Activated B cell treated with CpG ODN at 0.5 μM for 24 hours (primary cell): ENCODE measurements at regions not wholly inside any gene's neighbourhood (a gene's known extent, or its start where the extent isn't known, plus 50 kb on each side); places are given as distances from the start of the nearest gene placed in this dataset.

Experiments
- ATAC-seq: fragments of 200-7000 bp; cut with Tn5 transposase; one replicate; pipeline ENCODE4 v1.10.0; 2021; ENCODE audit warnings: low read depth, mild to moderate bottlenecking, moderate library complexity
- CTCF ChIA-PET: fragments of 350-600 bp; sonication (Branson Sonifier 250); formaldehyde crosslinking; loops from one replicate; lab custom pipeline; 2021; ENCODE audit warnings: antibody characterized with exemption; lab: Charles Lee
- POLR2A ChIA-PET: fragments of 350-600 bp; sonication (Branson Sonifier 250); formaldehyde crosslinking; loops from one replicate; lab custom pipeline; 2021; ENCODE audit warnings: antibody characterized with exemption; lab: Charles Lee
- DNase-seq: peaks from one replicate; pipeline ENCODE4 v3.0.0; 2022
- H3K27ac Mint-ChIP-seq: one replicate; pipeline ENCODE4 v1.8.0; 2020; ENCODE audit warnings: mixed read lengths
- H3K27me3 Mint-ChIP-seq: one replicate; pipeline ENCODE4 v1.8.0; 2021; ENCODE audit warnings: mixed read lengths
- H3K36me3 Mint-ChIP-seq: one replicate; pipeline ENCODE4 v1.8.0; 2021; ENCODE audit warnings: low read depth, mixed read lengths
- H3K4me1 Mint-ChIP-seq: one replicate; pipeline ENCODE4 v1.8.0; 2021; ENCODE audit warnings: mixed read lengths
- H3K4me3 Mint-ChIP-seq: one replicate; pipeline ENCODE4 v1.8.0; 2020; ENCODE audit warnings: mild to moderate bottlenecking, mixed read lengths
- H3K9me3 Mint-ChIP-seq: one replicate; pipeline ENCODE4 v1.8.0; 2020; ENCODE audit warnings: mixed read lengths
- intact Hi-C: fragments of 100-400 bp; cut with micrococcal nuclease; formaldehyde crosslinking; loops from one replicate; pipeline ENCODE4 v1.15.1; 2024
- TF ChIP-seq, protein P1 (sequence below): fragments of 200-600 bp; IDR thresholded peaks from one replicate; pipeline ENCODE4 v1.8.0; 2022; ENCODE audit warnings: antibody characterized with exemption, mild to moderate bottlenecking

DNA sequence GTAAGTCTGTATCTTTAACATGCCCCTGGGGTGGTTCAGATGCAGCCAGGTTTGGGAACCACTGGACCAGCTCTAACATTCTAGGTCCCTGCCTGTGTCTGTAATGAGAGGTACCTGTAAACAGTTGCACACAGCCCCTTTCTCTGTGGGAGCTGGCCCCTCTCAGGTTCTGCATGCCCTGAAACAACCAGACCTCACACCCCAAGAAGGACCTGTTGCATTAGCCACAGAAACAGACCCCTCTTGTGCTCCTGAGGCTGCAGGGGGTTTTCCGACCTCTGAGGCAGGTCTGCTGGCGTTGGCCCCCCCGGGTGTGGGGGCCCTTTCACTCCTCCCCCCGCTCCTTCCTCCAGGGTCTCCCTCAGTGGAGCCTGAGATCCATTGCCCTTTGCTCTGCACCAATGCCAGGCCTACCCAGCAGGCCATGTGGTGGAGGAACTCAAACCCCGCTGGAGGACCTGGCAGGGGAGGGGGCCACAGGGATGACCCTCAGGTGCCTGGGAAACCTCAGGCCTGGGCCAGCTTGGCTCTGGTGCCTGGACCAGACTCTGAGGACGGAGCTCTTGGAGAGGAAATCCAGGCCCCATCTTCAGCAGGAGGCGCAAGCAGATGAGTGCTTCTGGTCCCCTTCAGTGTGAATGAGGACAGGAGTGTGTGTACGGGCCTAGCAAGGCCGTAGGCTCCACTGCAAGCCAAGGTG is 61.4 kb upstream of the PJA1 start:
- no peak overlapping the region for H3K4me3 Mint-ChIP-seq
- TF ChIP-seq, protein P1, sequence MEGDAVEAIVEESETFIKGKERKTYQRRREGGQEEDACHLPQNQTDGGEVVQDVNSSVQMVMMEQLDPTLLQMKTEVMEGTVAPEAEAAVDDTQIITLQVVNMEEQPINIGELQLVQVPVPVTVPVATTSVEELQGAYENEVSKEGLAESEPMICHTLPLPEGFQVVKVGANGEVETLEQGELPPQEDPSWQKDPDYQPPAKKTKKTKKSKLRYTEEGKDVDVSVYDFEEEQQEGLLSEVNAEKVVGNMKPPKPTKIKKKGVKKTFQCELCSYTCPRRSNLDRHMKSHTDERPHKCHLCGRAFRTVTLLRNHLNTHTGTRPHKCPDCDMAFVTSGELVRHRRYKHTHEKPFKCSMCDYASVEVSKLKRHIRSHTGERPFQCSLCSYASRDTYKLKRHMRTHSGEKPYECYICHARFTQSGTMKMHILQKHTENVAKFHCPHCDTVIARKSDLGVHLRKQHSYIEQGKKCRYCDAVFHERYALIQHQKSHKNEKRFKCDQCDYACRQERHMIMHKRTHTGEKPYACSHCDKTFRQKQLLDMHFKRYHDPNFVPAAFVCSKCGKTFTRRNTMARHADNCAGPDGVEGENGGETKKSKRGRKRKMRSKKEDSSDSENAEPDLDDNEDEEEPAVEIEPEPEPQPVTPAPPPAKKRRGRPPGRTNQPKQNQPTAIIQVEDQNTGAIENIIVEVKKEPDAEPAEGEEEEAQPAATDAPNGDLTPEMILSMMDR = no peak
- no peaks in the 10 kb centered on the region for H3K36me3 Mint-ChIP-seq
- no peaks in the 10 kb centered on the region for H3K9me3 Mint-ChIP-seq
- CTCF ChIA-PET = no interaction called here
- intact Hi-C loops = no loop called here
- POLR2A ChIA-PET = no interaction called here
- no peak for DNase-seq
- no peak for ATAC-seq
- no peak overlapping the region for H3K27ac Mint-ChIP-seq
- H3K4me1 Mint-ChIP-seq = peaks cover 1% of the 10 kb centered on the region
- H3K27me3 Mint-ChIP-seq = peaks cover 2% of the 10 kb centered on the region

DNA sequence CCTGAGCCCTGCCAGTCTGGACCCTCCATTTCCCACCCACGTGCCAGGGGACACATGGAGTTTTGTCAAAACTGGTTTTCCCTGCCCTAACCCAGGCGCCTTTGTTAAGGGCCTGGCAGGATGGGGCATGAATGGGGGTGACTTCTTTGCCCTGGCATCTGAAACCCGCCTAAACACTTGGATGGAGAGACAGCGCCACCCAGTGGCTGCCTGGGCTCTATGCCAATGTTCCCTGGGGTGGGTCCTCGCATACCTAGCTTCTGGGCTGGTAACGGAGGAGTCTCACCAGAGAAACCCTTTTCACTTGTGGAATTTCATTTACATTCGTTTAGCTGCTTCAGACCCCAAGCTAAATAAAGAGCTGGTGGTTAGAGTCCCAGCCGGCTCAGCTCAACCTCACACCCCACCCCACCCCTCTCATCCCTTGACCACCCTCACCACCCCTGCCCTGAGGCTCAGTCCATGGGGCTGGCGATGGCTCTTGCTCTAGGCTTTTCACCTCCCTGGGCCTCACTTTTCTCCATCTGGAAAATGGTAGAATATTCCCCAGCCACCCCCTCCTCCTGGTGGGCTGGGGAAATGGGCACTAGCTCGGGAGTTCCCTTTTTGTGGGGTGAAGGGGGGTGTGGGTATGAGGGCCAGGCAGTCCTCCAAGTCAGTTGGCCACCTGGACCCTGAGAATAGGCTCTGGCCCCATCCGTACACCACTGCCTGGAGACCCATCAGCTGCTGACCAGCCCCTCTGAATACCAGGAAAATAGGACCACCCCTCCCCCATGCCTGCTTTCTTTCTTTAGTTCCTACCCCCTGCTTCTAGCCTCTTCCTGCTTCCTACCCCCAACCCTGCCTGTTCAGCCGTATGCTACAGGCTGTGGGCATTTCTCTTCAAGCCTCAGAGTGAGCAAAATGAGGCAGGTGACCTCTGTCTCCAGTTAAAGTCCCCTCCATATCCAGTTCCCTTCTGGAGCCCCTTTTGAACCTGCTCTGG is 57.1 kb upstream of the PJA1 start:
- no peak overlapping the region for H3K27ac Mint-ChIP-seq

DNA sequence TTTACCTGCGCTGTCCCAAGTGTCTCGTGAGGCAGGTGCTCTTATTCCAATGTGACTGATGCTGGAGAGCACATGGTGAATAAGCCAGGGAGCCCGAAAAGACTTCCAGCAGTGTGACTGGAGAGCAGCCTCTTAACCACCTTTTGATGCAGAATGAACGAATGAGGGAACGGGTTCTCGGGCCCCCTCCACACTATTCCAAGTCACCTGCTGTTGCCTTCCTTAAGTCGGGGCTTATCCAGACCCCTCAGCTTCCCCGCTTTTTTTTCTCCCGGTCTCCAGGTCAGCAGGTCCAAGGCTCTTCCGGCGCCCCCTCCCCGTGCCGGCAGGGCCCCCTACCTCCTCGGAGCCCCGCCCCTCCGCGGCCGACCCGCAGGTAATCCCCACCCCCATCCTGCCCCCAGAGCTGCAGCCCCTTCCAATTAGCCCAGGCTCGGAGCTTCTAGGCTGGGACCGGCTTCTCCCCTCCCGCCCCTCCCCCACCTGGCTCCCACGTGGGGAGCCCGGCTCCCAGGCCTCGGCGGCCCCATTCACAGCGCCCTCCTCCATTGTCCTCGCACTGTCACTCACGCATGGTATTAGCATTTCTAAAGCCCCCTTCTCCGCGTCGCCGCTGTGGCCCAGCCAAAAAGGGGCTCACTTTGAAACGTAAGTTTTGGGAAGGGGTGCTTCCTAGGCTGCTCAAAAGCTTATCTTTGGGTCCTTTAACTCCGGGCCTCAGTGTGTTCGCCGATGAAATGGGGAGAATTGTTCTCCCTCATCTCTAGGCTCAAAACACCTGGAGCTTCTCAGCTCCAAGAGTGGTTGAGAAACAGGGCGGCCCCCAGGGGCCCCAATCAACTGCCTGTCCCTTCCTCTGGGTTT is 56.2 kb upstream of the PJA1 start:
- ATAC-seq = no peak
- H3K36me3 Mint-ChIP-seq = no peaks in the 10 kb centered on the region
- TF ChIP-seq, protein P1 = no peak

More for the DNA sequence above, 57.1 kb upstream of the PJA1 start:
- no peaks in the 10 kb centered on the region for H3K9me3 Mint-ChIP-seq
- no peaks in the 10 kb centered on the region for H3K36me3 Mint-ChIP-seq
- TF ChIP-seq, protein P1 = no peak
- CTCF ChIA-PET = interaction anchor here (0.6 to 1.8 kb wide), 7 partner anchors 9 to 1026 kb away, joined by 3 to 30 read pairs (median 4); partner anchors contain the start of gene EFNB1
- no peak overlapping the region for H3K4me3 Mint-ChIP-seq
- H3K27me3 Mint-ChIP-seq = peaks cover 2% of the 10 kb centered on the region
- POLR2A ChIA-PET = no interaction called here
- intact Hi-C loops = loop anchor here (1.0 to 2.0 kb wide), 4 partner anchors 64 to 711 kb away; no protein-coding TSS in a partner anchor
- H3K4me1 Mint-ChIP-seq = peaks cover 1% of the 10 kb centered on the region
- ATAC-seq (peak; percentile 71), DNase-seq (peak; percentile 45)

DNA sequence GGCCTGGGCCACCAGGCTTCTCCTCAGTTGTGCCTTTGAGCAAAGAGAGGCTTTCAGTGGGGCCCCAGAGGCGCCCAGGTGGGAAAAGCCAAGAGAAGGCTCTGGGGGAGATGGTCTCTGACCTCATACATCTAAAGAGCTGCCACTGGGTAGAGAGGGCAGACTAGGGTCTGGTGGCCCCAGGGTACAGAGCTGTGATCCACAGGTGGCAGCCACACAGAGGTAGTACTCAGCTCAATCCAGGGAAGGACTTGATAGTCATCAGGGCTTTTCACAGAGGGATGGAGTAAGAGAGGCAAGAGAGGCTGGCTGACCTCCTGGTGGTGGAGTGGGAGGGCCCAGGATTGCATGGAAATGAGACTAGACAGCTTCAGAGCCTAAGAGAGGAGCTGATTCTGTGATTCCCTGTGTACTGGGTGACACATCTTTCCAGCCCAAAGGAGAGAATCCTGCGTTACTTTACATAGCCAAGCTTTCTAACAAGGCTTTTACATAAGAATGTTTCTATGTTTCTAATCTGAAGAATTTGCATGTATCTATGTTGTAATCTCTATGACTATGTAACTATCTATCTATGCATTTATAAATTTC is 53.2 kb upstream of the PJA1 start:
- no peaks in the 10 kb centered on the region for H3K36me3 Mint-ChIP-seq
- ChIA-PET POLR2A (no interaction called here), CTCF (no interaction called here)
- H3K4me3 Mint-ChIP-seq = no peak overlapping the region
- DNase-seq = no peak
- TF ChIP-seq, protein P1 = no peak
- no peaks in the 10 kb centered on the region for H3K9me3 Mint-ChIP-seq
- intact Hi-C loops = no loop called here
- H3K27me3 Mint-ChIP-seq = peaks cover 2% of the 10 kb centered on the region
- H3K27ac Mint-ChIP-seq = no peak overlapping the region
- peaks cover 1% of the 10 kb centered on the region for H3K4me1 Mint-ChIP-seq
- ATAC-seq = no peak

More for the DNA sequence above, 56.2 kb upstream of the PJA1 start:
- Mint-ChIP-seq H3K4me1 (peaks cover 1% of the 10 kb centered on the region), H3K27ac (no peak overlapping the region), H3K27me3 (peaks cover 2% of the 10 kb centered on the region), H3K4me3 (no peak overlapping the region), H3K9me3 (no peaks in the 10 kb centered on the region)
- intact Hi-C loops = loop anchor here (1.0 to 2.0 kb wide), 4 partner anchors 63 to 710 kb away; no protein-coding TSS in a partner anchor
- POLR2A ChIA-PET = no interaction called here
- CTCF ChIA-PET = interaction anchor here (0.6 to 1.8 kb wide), 6 partner anchors 10 to 1025 kb away, joined by 3 to 30 read pairs (median 4); partner anchors contain the start of gene EFNB1
- no peak for DNase-seq
